ENCODE measurements at regions not wholly inside any gene's neighbourhood (a gene's known extent, or its start where the extent isn't known, plus 50 kb on each side); places are given as distances from the start of the nearest gene placed in this dataset.

DNA sequence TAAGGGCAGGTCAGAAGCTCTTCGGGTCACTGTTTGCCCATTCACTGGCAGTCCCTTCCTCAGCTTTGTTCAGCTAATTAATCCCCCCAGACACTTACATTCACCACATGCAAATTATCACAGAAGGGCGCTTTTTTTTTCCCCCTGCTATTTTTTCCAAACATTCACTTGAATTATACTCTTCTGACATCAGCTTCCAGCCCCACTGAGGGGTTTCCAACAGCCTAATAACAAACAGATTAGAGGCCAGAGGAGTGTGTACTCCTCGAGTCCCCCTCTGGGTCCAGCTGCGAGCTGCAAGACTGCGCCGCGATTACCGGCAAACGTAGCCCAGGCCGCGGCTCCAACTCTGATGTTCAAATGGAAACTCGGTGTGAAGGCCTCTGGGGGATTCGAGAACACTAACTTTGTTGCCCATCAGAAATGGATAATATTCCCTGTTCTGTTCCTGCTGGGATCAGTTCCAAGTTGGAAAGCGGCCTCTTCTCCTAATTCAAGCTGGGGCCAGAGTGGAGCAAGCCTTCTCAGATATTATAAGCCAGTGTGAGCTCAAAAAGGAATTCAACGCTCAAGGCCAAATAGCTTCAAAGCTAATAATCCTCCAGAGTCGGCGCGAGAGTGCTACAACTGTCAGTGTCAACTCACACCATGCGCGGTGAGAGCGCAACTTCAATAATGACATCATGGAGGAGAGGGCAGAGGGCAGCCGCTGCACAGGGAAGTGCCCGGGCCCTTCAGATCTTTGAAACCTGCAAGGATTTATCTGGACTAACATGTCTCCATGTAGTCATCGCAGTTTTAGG lies 560.8 kb downstream of the BNC2 start:
- H3K4me1 ChIP-seq (ENCODE audit: insufficient read depth, low read length, severe bottlenecking): no peaks in the 10 kb centered on the region
- no peaks in the 10 kb centered on the region for H3K9me3 ChIP-seq (ENCODE audit: low read length)
- H3K36me3 ChIP-seq (ENCODE audit: insufficient read depth, low read length): no peaks in the 10 kb centered on the region
- H4K20me1 ChIP-seq (ENCODE audit: insufficient read depth, low read length): no peaks in the 10 kb centered on the region
- H3K27me3 ChIP-seq (ENCODE audit: insufficient read depth, low read length): no peaks in the 10 kb centered on the region
- no peak overlapping the region for H3K27ac ChIP-seq (ENCODE audit: low read depth, low read length, poor library complexity, severe bottlenecking)
- no peak overlapping the region for H3K9ac ChIP-seq (ENCODE audit: low read length)
- H3K4me2 ChIP-seq (ENCODE audit: low read length): no peak overlapping the region
- no peak overlapping the region for H2AFZ ChIP-seq (ENCODE audit: low read length)
- TF ChIP-seq, protein P1, sequence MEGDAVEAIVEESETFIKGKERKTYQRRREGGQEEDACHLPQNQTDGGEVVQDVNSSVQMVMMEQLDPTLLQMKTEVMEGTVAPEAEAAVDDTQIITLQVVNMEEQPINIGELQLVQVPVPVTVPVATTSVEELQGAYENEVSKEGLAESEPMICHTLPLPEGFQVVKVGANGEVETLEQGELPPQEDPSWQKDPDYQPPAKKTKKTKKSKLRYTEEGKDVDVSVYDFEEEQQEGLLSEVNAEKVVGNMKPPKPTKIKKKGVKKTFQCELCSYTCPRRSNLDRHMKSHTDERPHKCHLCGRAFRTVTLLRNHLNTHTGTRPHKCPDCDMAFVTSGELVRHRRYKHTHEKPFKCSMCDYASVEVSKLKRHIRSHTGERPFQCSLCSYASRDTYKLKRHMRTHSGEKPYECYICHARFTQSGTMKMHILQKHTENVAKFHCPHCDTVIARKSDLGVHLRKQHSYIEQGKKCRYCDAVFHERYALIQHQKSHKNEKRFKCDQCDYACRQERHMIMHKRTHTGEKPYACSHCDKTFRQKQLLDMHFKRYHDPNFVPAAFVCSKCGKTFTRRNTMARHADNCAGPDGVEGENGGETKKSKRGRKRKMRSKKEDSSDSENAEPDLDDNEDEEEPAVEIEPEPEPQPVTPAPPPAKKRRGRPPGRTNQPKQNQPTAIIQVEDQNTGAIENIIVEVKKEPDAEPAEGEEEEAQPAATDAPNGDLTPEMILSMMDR (IDR thresholded peaks at IDR 0.05; ENCODE audit: low read length): no peak
- TF ChIP-seq EZH2 (IDR thresholded peaks at IDR 0.05; ENCODE audit: borderline replicate concordance, low read length): no peak
- no peak overlapping the region for H3K4me3 ChIP-seq (ENCODE audit: low read depth, low read length, poor library complexity, severe bottlenecking)
- no peaks in the 10 kb centered on the region for H3K9me2 ChIP-seq (ENCODE audit: low read depth, low read length)
- H3K79me2 ChIP-seq (ENCODE audit: insufficient read depth, low read length): no peaks in the 10 kb centered on the region
- no peaks in the 10 kb centered on the region for H3F3A ChIP-seq (ENCODE audit: insufficient read depth, low read length)

DNA sequence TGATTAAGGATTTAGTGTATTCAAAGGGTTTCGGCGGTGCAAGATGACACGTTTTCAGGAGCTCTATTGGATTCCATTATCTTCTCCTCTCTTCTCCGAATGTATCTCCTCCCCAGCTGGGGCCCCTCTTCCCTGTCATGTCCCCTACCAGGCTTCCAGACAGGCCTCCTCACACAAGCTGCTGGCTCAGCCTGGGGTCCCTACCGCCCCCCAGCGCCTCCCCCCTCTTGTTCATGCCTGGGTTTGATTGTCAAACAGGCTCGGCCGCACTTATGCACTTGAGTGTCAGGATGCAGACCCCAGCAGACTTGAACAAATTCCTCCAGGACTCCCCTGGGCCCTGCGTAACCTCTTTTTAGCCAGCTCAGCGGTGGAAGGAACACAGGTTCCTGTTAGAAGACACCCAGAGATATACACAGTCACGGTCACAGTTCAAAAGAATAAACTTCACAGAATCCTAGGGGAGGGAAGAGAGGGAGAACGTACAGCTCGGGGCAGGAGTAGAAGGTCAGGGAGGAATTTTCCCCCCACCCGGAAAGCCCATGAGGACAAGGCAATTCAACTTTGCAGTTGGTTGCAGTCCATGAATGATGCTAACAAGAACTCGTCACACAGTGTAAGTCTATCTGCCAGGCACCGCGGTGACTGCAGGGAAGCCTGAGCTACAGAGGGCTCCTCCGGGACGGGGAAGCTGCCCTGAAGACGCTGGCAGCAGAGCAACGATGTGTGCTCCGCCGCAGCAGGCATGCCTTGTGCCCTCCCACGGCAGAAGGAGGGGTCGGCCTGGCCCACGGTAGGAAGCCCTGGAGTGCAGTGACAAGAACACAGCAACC lies 560.0 kb downstream of the BNC2 start:
- H3F3A ChIP-seq (ENCODE audit: insufficient read depth, low read length): no peaks in the 10 kb centered on the region
- no peak overlapping the region for H3K4me2 ChIP-seq (ENCODE audit: low read length)
- H3K27ac ChIP-seq (ENCODE audit: low read depth, low read length, poor library complexity, severe bottlenecking): no peak overlapping the region
- no peaks in the 10 kb centered on the region for H3K9me2 ChIP-seq (ENCODE audit: low read depth, low read length)
- no peak overlapping the region for H3K9ac ChIP-seq (ENCODE audit: low read length)
- no peaks in the 10 kb centered on the region for H3K79me2 ChIP-seq (ENCODE audit: insufficient read depth, low read length)
- TF ChIP-seq, protein P1 (IDR thresholded peaks at IDR 0.05; ENCODE audit: low read length): no peak
- no peak for TF ChIP-seq EZH2 (IDR thresholded peaks at IDR 0.05; ENCODE audit: borderline replicate concordance, low read length)
- H2AFZ ChIP-seq (ENCODE audit: low read length): no peak overlapping the region
- H4K20me1 ChIP-seq (ENCODE audit: insufficient read depth, low read length): no peaks in the 10 kb centered on the region
- H3K4me3 ChIP-seq (ENCODE audit: low read depth, low read length, poor library complexity, severe bottlenecking): no peak overlapping the region
- H3K36me3 ChIP-seq (ENCODE audit: insufficient read depth, low read length): no peaks in the 10 kb centered on the region
- H3K9me3 ChIP-seq (ENCODE audit: low read length): no peaks in the 10 kb centered on the region
- H3K27me3 ChIP-seq (ENCODE audit: insufficient read depth, low read length): no peaks in the 10 kb centered on the region
- H3K4me1 ChIP-seq (ENCODE audit: insufficient read depth, low read length, severe bottlenecking): no peaks in the 10 kb centered on the region

DNA sequence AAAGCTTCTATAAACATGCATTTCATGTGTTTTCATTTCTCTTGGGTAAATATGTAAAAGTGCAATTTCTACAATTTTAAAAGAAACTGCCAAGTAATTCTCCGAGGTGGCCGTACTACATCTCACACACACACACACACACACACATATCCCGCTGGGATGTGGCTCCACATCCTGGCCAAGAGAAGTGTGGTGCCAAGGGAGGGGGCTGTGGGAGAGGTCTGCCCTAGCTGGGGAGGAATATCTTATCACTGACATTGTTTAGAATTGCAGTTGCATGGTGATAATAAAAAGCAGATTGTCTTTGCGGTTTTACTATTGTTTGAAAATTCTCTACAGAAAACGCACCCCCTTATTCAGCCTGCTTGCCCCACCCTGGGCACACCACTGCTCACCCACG lies 558.4 kb downstream of the BNC2 start:
- no peaks in the 10 kb centered on the region for H3K4me1 ChIP-seq (ENCODE audit: insufficient read depth, low read length, severe bottlenecking)
- no peak for TF ChIP-seq EZH2 (IDR thresholded peaks at IDR 0.05; ENCODE audit: borderline replicate concordance, low read length)
- TF ChIP-seq, protein P1 (IDR thresholded peaks at IDR 0.05; ENCODE audit: low read length): no peak
- H4K20me1 ChIP-seq (ENCODE audit: insufficient read depth, low read length): no peaks in the 10 kb centered on the region

More for the DNA sequence above, 558.4 kb downstream of the BNC2 start:
- Histone ChIP-seq H3K9ac (ENCODE audit: low read length) (no peak overlapping the region), H3K36me3 (ENCODE audit: insufficient read depth, low read length) (no peaks in the 10 kb centered on the region), H3K9me2 (ENCODE audit: low read depth, low read length) (no peaks in the 10 kb centered on the region), H3K4me3 (ENCODE audit: low read depth, low read length, poor library complexity, severe bottlenecking) (no peak overlapping the region), H3K4me2 (ENCODE audit: low read length) (no peak overlapping the region), H3K27ac (ENCODE audit: low read depth, low read length, poor library complexity, severe bottlenecking) (no peak overlapping the region), H2AFZ (ENCODE audit: low read length) (no peak overlapping the region), H3K27me3 (ENCODE audit: insufficient read depth, low read length) (no peaks in the 10 kb centered on the region), H3K79me2 (ENCODE audit: insufficient read depth, low read length) (no peaks in the 10 kb centered on the region), H3F3A (ENCODE audit: insufficient read depth, low read length) (no peaks in the 10 kb centered on the region), H3K9me3 (ENCODE audit: low read length) (no peaks in the 10 kb centered on the region)

Data from OCI-LY1 (cell line).